Thyroid gland (tissue), 4 donors: ENCODE measurements at regions not wholly inside any gene's neighbourhood (a gene's known extent, or its start where the extent isn't known, plus 50 kb on each side); places are given as distances from the start of the nearest gene placed in this dataset.

Experiments
- DNase-seq, 2 donors: peaks; one replicate each; pipeline ENCODE4 v3.0.0-alpha.2; 2019
- H3K27ac ChIP-seq, 3 donors: fragments of 200-600 bp; sonication (generic); 1 replicate in 2 of 3; 2 replicates in 1 of 3; pipeline ENCODE4 v1.5.1; 2016 to 2019; ENCODE audit warnings: mild to moderate bottlenecking in 1 of 3, moderate library complexity in 1 of 3
- H3K27me3 ChIP-seq: fragments of 200-600 bp; sonication (generic); one replicate; pipeline ENCODE4 v1.5.1; 2019
- H3K36me3 ChIP-seq, 2 donors: fragments of 200-600 bp; sonication (generic); one replicate each; pipeline ENCODE4 v1.5.1; 2016 to 2019
- H3K4me1 ChIP-seq, 2 donors: fragments of 200-600 bp; sonication (generic); one replicate each; pipeline ENCODE4 v1.5.1; 2017 to 2019
- H3K4me3 ChIP-seq, 3 donors: fragments of 200-600 bp; sonication (generic); replicated peaks in 1 of 3; 1 replicate in 2 of 3; 2 replicates in 1 of 3; pipeline ENCODE4 v1.5.1; 2016; ENCODE audit warnings: mild to moderate bottlenecking in 1 of 3
- H3K9me3 ChIP-seq: fragments of 200-600 bp; sonication (generic); one replicate; pipeline ENCODE4 v1.5.1; 2017
- CTCF ChIP-seq, 6 experiments: fragments of 200-600 bp in 3 of 6; fragments of 450-650 bp in 3 of 6; sonication (generic) in 3 of 6; IDR thresholded peaks; one replicate each; pipeline ENCODE4 v1.5.1; 2016 to 2019; ENCODE audit warnings: antibody characterized with exemption in 6 of 6, mild to moderate bottlenecking in 2 of 6, inconsistent platforms in 1 of 6, moderate library complexity in 1 of 6
- POLR2A ChIP-seq, 2 donors: fragments of 450-650 bp; IDR thresholded peaks; one replicate each; pipeline ENCODE4 v1.6.1; 2017; ENCODE audit warnings: antibody characterized with exemption in 2 of 2, mild to moderate bottlenecking in 2 of 2, moderate library complexity in 1 of 2
- WGBS, 2 donors: methylation state at CpG; one replicate each; pipeline ENCODE4 v1.1.5; 2017; 5-methylcytosine and 5-hydroxymethylcytosine counted together
- intact Hi-C: fragments of 100-400 bp; cut with DNase I; formaldehyde crosslinking; loops from one replicate; pipeline ENCODE4 v1.15.1; 2023

- Histone ChIP-seq H3K36me3 (no peaks in the 10 kb centered on the region), H3K27ac (no peak overlapping the region), H3K4me3 (no peak overlapping the region), H3K9me3 (no peaks in the 10 kb centered on the region), H3K27me3 (no peaks in the 10 kb centered on the region), H3K4me1 (no peaks in the 10 kb centered on the region)
- intact Hi-C loops = no loop called here
- DNase-seq = no peak
- TF ChIP-seq CTCF (IDR thresholded peaks at IDR 0.05) = no peak
- no peak for TF ChIP-seq POLR2A (IDR thresholded peaks at IDR 0.05)
These were observed 724.6 kb downstream of the UTRN start for GRCh38 chr6:145009711-145010110.

GRCh38 chr6:145012039-145012662 lies 723.2 kb downstream of the EPM2A start:
- Histone ChIP-seq H3K27me3 (no peaks in the 10 kb centered on the region), H3K36me3 (no peaks in the 10 kb centered on the region), H3K4me3 (no peak overlapping the region), H3K9me3 (no peaks in the 10 kb centered on the region), H3K4me1 (no peaks in the 10 kb centered on the region), H3K27ac (no peak overlapping the region)
- DNase-seq = no peak
- TF ChIP-seq CTCF (IDR thresholded peaks at IDR 0.05) = no peak
- TF ChIP-seq POLR2A (IDR thresholded peaks at IDR 0.05) = no peak
- 47 to 52% methylated on average over 5 of the region's 5 CpGs for WGBS, 2 donors
- intact Hi-C loops = no loop called here

- intact Hi-C loops = no loop called here
- H3K4me3 ChIP-seq = no peak overlapping the region
- H3K4me1 ChIP-seq = no peaks in the 10 kb centered on the region
- TF ChIP-seq POLR2A (IDR thresholded peaks at IDR 0.05) (no peak), CTCF (IDR thresholded peaks at IDR 0.05) (no peak)
- no peaks in the 10 kb centered on the region for H3K9me3 ChIP-seq
- H3K27ac ChIP-seq = no peak overlapping the region
- H3K36me3 ChIP-seq = no peaks in the 10 kb centered on the region
- WGBS, 2 donors = 92 to 96% methylated on average over 2 of the region's 2 CpGs
- DNase-seq = no peak
- H3K27me3 ChIP-seq = no peaks in the 10 kb centered on the region
These were observed 719.4 kb downstream of the EPM2A start for GRCh38 chr6:145015739-145016558.

- Histone ChIP-seq H3K4me1 (no peaks in the 10 kb centered on the region), H3K4me3 (no peak overlapping the region), H3K9me3 (no peaks in the 10 kb centered on the region), H3K27me3 (no peaks in the 10 kb centered on the region), H3K36me3 (no peaks in the 10 kb centered on the region), H3K27ac (no peak overlapping the region)
- no peak for TF ChIP-seq CTCF (IDR thresholded peaks at IDR 0.05)
- no peak for TF ChIP-seq POLR2A (IDR thresholded peaks at IDR 0.05)
- intact Hi-C loops = no loop called here
- no peak for DNase-seq
These were observed 718.3 kb downstream of the EPM2A start for GRCh38 chr6:145017051-145017450.

DNA sequence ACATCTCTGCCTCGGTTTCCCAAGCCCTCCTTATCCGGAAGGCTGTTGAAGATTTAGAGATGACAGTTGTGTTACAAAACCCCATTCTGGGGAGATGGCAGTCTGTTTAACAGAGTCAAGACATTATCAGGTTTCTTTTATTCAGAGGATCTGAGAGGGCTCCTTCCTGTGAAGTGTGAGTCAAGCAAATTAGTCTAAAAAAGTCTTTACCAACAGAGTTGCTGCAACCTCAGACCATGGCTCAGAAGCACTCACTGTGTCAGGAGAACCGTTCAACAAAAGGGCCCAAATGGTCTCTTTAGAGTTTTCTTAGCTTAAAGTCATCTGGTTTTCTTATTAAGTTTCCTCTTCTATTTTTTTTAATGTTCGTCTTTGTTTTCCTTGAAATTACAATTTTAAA lies 717.8 kb downstream of the EPM2A start:
- DNase-seq = no peak
- no peaks in the 10 kb centered on the region for H3K9me3 ChIP-seq
- H3K27ac ChIP-seq = no peak overlapping the region
- H3K36me3 ChIP-seq = no peaks in the 10 kb centered on the region
- H3K27me3 ChIP-seq = no peaks in the 10 kb centered on the region
- H3K4me3 ChIP-seq = no peak overlapping the region
- intact Hi-C loops = no loop called here
- 48 to 49% methylated on average over 4 of the region's 4 CpGs for WGBS, 2 donors
- no peaks in the 10 kb centered on the region for H3K4me1 ChIP-seq
- TF ChIP-seq POLR2A (IDR thresholded peaks at IDR 0.05) (no peak), CTCF (IDR thresholded peaks at IDR 0.05) (no peak)
